GM12865 (cell line): ENCODE measurements at regions not wholly inside any gene's neighbourhood (a gene's known extent, or its start where the extent isn't known, plus 50 kb on each side); places are given as distances from the start of the nearest gene placed in this dataset.

Source experiments
- DNase-seq: peaks from one replicate; pipeline ENCODE4 v3.0.0; 2010; ENCODE audit warnings: low read depth
- H3K4me3 ChIP-seq: 2 replicates; pipeline ENCODE4 v1.5.1; 2011; ENCODE audit warnings: mild to moderate bottlenecking, low read depth, low read length, control low read depth
- TF ChIP-seq, protein P1 (sequence below): IDR thresholded peaks from 2 replicates; pipeline ENCODE4 v1.5.1; 2011; ENCODE audit warnings: low read length, control low read depth, low read depth, inconsistent platforms; ENCODE audit not compliant: insufficient read depth; ENCODE audit errors: missing control alignments

DNA sequence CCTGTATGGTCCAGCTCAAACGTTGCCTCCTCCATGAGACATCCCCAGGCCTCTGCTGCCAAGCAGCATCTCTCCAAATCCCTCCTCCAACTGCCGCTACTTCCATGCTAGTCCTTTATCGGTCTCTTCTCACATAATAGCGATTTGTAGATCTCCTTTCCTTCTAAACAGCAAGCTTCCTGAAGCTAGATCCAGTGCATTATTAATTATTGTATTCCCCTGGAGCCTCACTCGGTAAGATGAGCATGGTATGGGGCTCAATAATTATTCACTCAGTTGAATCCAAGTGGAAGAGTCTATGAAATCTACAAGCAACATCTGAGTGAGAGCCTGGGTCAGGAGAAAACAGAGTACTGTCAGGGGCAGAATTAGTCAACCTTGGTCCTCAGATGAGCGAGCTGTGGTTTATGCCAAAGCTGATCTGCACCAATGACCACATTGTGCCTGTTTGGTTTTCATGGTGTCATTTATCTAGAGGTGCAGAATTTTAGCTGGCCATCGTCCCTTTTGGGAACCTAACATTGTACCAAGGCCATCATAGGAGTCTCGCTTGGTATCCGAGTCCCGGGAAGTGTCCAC lies 93.8 kb upstream of the UBE2E1 start:
- H3K4me3 ChIP-seq: no peak overlapping the region
- DNase-seq: peak; percentile 51
- TF ChIP-seq, protein P1, sequence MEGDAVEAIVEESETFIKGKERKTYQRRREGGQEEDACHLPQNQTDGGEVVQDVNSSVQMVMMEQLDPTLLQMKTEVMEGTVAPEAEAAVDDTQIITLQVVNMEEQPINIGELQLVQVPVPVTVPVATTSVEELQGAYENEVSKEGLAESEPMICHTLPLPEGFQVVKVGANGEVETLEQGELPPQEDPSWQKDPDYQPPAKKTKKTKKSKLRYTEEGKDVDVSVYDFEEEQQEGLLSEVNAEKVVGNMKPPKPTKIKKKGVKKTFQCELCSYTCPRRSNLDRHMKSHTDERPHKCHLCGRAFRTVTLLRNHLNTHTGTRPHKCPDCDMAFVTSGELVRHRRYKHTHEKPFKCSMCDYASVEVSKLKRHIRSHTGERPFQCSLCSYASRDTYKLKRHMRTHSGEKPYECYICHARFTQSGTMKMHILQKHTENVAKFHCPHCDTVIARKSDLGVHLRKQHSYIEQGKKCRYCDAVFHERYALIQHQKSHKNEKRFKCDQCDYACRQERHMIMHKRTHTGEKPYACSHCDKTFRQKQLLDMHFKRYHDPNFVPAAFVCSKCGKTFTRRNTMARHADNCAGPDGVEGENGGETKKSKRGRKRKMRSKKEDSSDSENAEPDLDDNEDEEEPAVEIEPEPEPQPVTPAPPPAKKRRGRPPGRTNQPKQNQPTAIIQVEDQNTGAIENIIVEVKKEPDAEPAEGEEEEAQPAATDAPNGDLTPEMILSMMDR: no peak

DNA sequence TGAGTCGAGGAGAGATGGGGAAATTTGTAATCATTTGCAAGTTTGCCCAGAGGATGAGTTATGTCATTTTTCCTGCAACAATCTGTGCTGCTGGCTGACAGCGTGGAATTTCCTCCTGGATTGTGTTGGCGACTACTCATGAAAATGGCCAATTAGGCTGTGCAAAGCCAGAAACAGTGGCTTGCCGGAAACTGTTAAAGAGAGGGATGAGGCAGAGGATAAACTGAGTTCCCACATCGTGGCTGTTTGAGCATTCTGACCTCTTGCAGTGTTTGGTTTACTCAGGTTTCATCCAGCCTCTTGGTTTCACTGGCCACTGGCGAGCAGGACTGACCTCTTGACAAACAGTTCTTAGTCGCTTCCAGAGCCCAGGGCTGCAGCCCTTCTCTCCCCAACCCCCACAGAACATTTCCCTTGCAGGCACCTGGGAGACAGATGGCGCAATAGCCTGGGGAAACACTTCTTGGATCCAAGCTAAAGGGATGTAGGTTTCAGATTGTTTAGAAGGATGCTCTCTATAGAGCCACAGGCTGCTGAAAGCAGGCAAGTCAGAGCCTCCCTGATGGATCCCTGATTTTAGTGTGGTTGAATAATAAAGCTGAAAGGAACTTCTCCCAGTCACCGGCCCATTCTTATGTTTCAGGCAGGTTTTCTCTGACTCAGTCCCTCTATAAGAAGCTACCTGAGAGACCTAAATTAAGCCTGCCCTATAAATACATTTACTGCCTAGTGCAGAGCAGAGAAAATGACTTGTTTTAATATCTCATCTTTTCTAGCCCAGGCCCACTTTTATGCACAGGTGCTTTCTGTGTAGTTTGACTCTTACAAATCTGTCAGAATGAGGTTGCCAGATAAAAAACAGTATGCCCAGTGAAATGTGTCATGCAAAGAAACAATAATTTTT lies 92.8 kb upstream of the UBE2E1 start:
- DNase-seq: no peak
- TF ChIP-seq, protein P1: no peak
- no peak overlapping the region for H3K4me3 ChIP-seq

GRCh38 chr3:23713641-23714040 lies 92.1 kb upstream of the UBE2E1 start:
- H3K4me3 ChIP-seq: no peak overlapping the region
- DNase-seq: no peak
- TF ChIP-seq, protein P1: no peak

DNA sequence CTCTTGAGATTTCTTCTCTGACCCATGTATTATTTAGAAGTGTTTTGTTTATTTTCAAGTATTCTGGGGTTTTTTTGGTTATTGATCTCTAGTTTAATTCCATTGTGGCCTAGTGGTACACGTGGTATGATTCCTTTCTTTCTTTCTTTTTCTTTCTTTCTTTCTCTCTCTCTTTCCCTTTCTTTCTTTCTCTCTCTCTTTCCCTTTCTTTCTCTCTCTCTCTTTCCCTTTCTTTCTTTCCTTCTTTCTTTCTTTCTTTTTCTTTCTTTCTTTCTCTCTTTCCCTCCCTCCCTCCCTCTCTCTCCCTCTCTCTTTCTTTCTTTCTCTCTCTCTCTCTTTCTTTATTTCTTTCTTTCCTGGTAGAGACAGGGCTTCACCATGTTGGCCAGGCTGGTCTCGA lies 85.7 kb upstream of the UBE2E1 start:
- no peak overlapping the region for H3K4me3 ChIP-seq
- DNase-seq: no peak
- TF ChIP-seq, protein P1: no peak

DNA sequence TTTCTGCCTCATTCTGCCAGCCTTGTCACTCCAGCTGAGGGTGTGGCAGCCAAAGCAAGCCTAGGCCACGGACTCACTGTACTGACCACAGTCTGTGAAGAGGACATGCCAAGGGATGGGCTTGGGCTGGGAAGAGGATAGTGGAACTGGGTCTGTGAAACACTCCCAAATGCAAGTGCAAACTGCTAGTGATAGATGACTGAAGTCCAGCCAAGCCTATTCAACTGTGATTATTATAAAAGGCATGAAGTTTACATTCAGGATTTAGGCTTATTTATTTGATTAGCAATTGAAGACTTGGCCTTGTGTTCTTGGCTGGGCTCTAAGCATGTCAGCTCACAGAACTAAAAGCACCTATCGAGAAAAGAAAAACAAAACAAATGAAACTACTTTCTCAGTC lies 84.9 kb upstream of the UBE2E1 start:
- no peak overlapping the region for H3K4me3 ChIP-seq
- TF ChIP-seq, protein P1: no peak
- no peak for DNase-seq

GRCh38 chr3:23723141-23723540 lies 82.6 kb upstream of the UBE2E1 start:
- no peak for DNase-seq
- no peak overlapping the region for H3K4me3 ChIP-seq

More at GRCh38 chr3:23723141-23723540, 82.6 kb upstream of the UBE2E1 start:
- TF ChIP-seq, protein P1: no peak
